GM10266 (cell line): ENCODE measurements at regions not wholly inside any gene's neighbourhood (a gene's known extent, or its start where the extent isn't known, plus 50 kb on each side); places are given as distances from the start of the nearest gene placed in this dataset.

Source experiments
- DNase-seq: peaks from one replicate; pipeline ENCODE4 v3.0.0; 2012; ENCODE audit errors: extremely low spot score
- CTCF ChIP-seq: IDR thresholded peaks from 2 replicates; pipeline ENCODE4 v1.5.1; 2012; ENCODE audit warnings: mild to moderate bottlenecking, low read depth; ENCODE audit not compliant: control insufficient read depth, insufficient read depth; ENCODE audit errors: missing control alignments

- no peak for TF ChIP-seq CTCF
- no peak for DNase-seq
These were observed 56.4 kb downstream of the CRYGS start for GRCh38 chr3:186487819-186488218.

GRCh38 chr3:186487037-186487436 lies 57.1 kb downstream of the CRYGS start:
- DNase-seq, result no peak
- no peak for TF ChIP-seq CTCF

- no peak for DNase-seq
- no peak for TF ChIP-seq CTCF
These were observed 60.4 kb downstream of the CRYGS start for GRCh38 chr3:186483611-186484340.

GRCh38 chr3:186481526-186481925 lies 62.7 kb downstream of the CRYGS start:
- DNase-seq, result no peak

GRCh38 chr3:186477876-186478275 lies 66.3 kb downstream of the CRYGS start:
- TF ChIP-seq CTCF, result no peak
- DNase-seq, result no peak

More at GRCh38 chr3:186481526-186481925, 62.7 kb downstream of the CRYGS start:
- TF ChIP-seq CTCF, result no peak

GRCh38 chr3:186477033-186477432 lies 67.1 kb downstream of the CRYGS start:
- DNase-seq, result no peak
- TF ChIP-seq CTCF, result no peak

- TF ChIP-seq CTCF, result no peak
- no peak for DNase-seq
These were observed 67.6 kb downstream of the CRYGS start for GRCh38 chr3:186476541-186476940.
